SK-N-SH (cell line): ENCODE measurements at regions not wholly inside any gene's neighbourhood (a gene's known extent, or its start where the extent isn't known, plus 50 kb on each side); places are given as distances from the start of the nearest gene placed in this dataset.

Experiments used
- CTCF ChIA-PET: fragments of 300-600, 350-600 bp; formaldehyde crosslinking; extraction: SDS; loops from one replicate; lab custom pipeline; 2021; lab: Yijun Ruan, JAX
- POLR2A ChIA-PET: fragments of 350-600 bp; sonication (Branson Sonifier 250); formaldehyde crosslinking; extraction: SDS; loops from one replicate; lab custom pipeline; 2020; ENCODE audit warnings: antibody characterized with exemption, inconsistent platforms; lab: Yijun Ruan, JAX
- DNase-seq: peaks from one replicate; pipeline ENCODE4 v3.0.0; 2012
- H2AFZ ChIP-seq: fragments of 200-600 bp; sonication (generic); 2 replicates; pipeline ENCODE4 v1.8.1; 2016; ENCODE audit warnings: antibody characterized with exemption, mild to moderate bottlenecking, low read depth
- H3F3A ChIP-seq: fragments of 200-600 bp; sonication (generic); replicated peaks from 2 replicates; pipeline ENCODE3; 2016; ENCODE audit warnings: antibody characterized with exemption, mild to moderate bottlenecking; ENCODE audit not compliant: insufficient read depth
- H3K27ac ChIP-seq, 2 experiments: fragments of 200-500 bp in 1 of 2; fragments of 200-600 bp in 1 of 2; sonication (Bioruptor generic) in 1 of 2; sonication (generic), shearing (Covaris generic) in 1 of 2; 2 replicates each; pipeline versions ENCODE4 v1.5.1 to v1.6.1; 2014 to 2016; ENCODE audit warnings: low read depth in 2 of 2, inconsistent platforms in 1 of 2, low read length in 1 of 2, mild to moderate bottlenecking in 1 of 2, mixed read lengths in 1 of 2
- H3K27me3 ChIP-seq: fragments of 200-600 bp; sonication (generic), shearing (Covaris generic); 2 replicates; pipeline ENCODE4 v1.6.1; 2016; ENCODE audit warnings: mixed run types; ENCODE audit not compliant: insufficient read depth
- H3K36me3 ChIP-seq, 2 experiments: fragments of 200-500 bp in 1 of 2; fragments of 200-600 bp in 1 of 2; sonication (Bioruptor generic) in 1 of 2; sonication (generic) in 1 of 2; replicated peaks in 1 of 2; 2 replicates each; pipeline versions ENCODE3 to v1.5.1; 2014 to 2016; ENCODE audit warnings: low read length in 1 of 2, mild to moderate bottlenecking in 1 of 2; ENCODE audit not compliant: insufficient read depth in 2 of 2, control insufficient read depth in 1 of 2
- H3K4me1 ChIP-seq, 2 experiments: fragments of 200-500 bp in 1 of 2; fragments of 200-600 bp in 1 of 2; sonication (Bioruptor generic) in 1 of 2; sonication (generic), shearing (Covaris generic) in 1 of 2; 2 replicates each; pipeline versions ENCODE4 v1.5.1 to v1.6.1; 2014 to 2016; ENCODE audit warnings: low read depth in 1 of 2, low read length in 1 of 2, mixed run types in 1 of 2; ENCODE audit not compliant: insufficient read depth in 2 of 2, control insufficient read depth in 1 of 2
- H3K4me2 ChIP-seq: fragments of 200-600 bp; sonication (generic), shearing (Covaris generic); 2 replicates; pipeline ENCODE4 v1.6.1; 2017; ENCODE audit warnings: mixed run types
- H3K4me3 ChIP-seq, 2 experiments: fragments of 200-500 bp in 1 of 2; fragments of 200-600 bp in 1 of 2; sonication (Bioruptor generic) in 1 of 2; sonication (generic), shearing (Covaris generic) in 1 of 2; 2 replicates each; pipeline versions ENCODE4 v1.5.1 to v1.8.1; 2014 to 2016; ENCODE audit warnings: low read depth in 2 of 2, inconsistent platforms in 1 of 2, low read length in 1 of 2, mild to moderate bottlenecking in 1 of 2, mixed read lengths in 1 of 2, moderate library complexity in 1 of 2
- H3K79me2 ChIP-seq: fragments of 200-600 bp; sonication (generic); 2 replicates; pipeline ENCODE4 v1.8.1; 2017; ENCODE audit warnings: mild to moderate bottlenecking; ENCODE audit not compliant: insufficient read depth
- H3K9ac ChIP-seq: fragments of 200-600 bp; sonication (generic); 2 replicates; pipeline ENCODE4 v1.6.1; 2017; ENCODE audit warnings: mixed run types
- H3K9me2 ChIP-seq: fragments of 200-600 bp; sonication (generic); 2 replicates; pipeline ENCODE4 v1.6.1; 2017; ENCODE audit warnings: mixed run types
- H3K9me3 ChIP-seq: fragments of 200-600 bp; sonication (generic); 2 replicates; pipeline ENCODE4 v1.6.1; 2017; ENCODE audit warnings: mixed run types, mild to moderate bottlenecking, moderate library complexity
- H4K20me1 ChIP-seq: fragments of 200-600 bp; sonication (generic); 2 replicates; pipeline ENCODE4 v1.6.1; 2017; ENCODE audit warnings: mild to moderate bottlenecking, mixed run types; ENCODE audit not compliant: insufficient read depth
- CHD2 ChIP-seq: fragments of 150-350 bp; IDR thresholded peaks from 2 replicates; pipeline ENCODE4 v1.6.1; 2018; ENCODE audit warnings: low read length; ENCODE audit not compliant: partially characterized antibody
- ELF1 ChIP-seq: IDR thresholded peaks from 2 replicates; pipeline ENCODE4 v1.4.0; 2012
- EP300 ChIP-seq, 2 experiments: IDR thresholded peaks; 2 replicates each; pipeline versions ENCODE4 v1.4.0 to v1.6.1; 2012; ENCODE audit warnings: borderline replicate concordance in 1 of 2, low read depth in 1 of 2, low read length in 1 of 2
- EZH2phosphoT487 ChIP-seq: fragments of 200-600 bp; sonication (generic); IDR thresholded peaks from 2 replicates; pipeline ENCODE4 v1.6.1; 2017; ENCODE audit warnings: low read depth, mixed run types, mild to moderate bottlenecking, antibody characterized with exemption, moderate library complexity, borderline replicate concordance
- FOSL2 ChIP-seq: IDR thresholded peaks from 2 replicates; pipeline ENCODE4 v1.4.0; 2012; ENCODE audit warnings: low read depth, mild to moderate bottlenecking, moderate library complexity, borderline replicate concordance
- FOXJ3 ChIP-seq: sonication (generic); formaldehyde crosslinking; IDR thresholded peaks from 2 replicates; pipeline ENCODE4 v1.5.1; 2020; ENCODE audit warnings: mild to moderate bottlenecking, missing genetic modification reagents
- GABPA ChIP-seq: IDR thresholded peaks from 2 replicates; pipeline ENCODE4 v1.4.0; 2012; ENCODE audit warnings: low read depth, mild to moderate bottlenecking
- MAX ChIP-seq: IDR thresholded peaks from 2 replicates; pipeline ENCODE4 v1.4.0; 2012; ENCODE audit warnings: low read depth
- MEF2A ChIP-seq: IDR thresholded peaks from 2 replicates; pipeline ENCODE4 v1.4.0; 2012; ENCODE audit warnings: low read depth, borderline replicate concordance
- NRF1 ChIP-seq: IDR thresholded peaks from 2 replicates; pipeline ENCODE4 v1.6.1; 2012; ENCODE audit warnings: low read depth, mild to moderate bottlenecking, low read length
- POLR2AphosphoS5 ChIP-seq: IDR thresholded peaks from 2 replicates; pipeline ENCODE4 v1.6.1; 2012; ENCODE audit warnings: low read depth, low read length
- RAD21 ChIP-seq: IDR thresholded peaks from 2 replicates; pipeline ENCODE4 v1.6.1; 2012; ENCODE audit warnings: mild to moderate bottlenecking, low read length
- RCOR1 ChIP-seq: fragments of 150-350 bp; IDR thresholded peaks from 2 replicates; pipeline ENCODE4 v1.6.1; 2017; ENCODE audit warnings: antibody characterized with exemption, low read length
- REST ChIP-seq: IDR thresholded peaks from 2 replicates; pipeline ENCODE4 v1.6.1; 2012; ENCODE audit warnings: mild to moderate bottlenecking, low read depth, low read length, moderate library complexity
- RFX5 ChIP-seq: IDR thresholded peaks from 2 replicates; pipeline ENCODE4 v1.6.1; 2012; ENCODE audit warnings: mild to moderate bottlenecking, improper control_type of control experiment, low read length
- RXRA ChIP-seq: IDR thresholded peaks from 2 replicates; pipeline ENCODE4 v1.4.0; 2012; ENCODE audit warnings: low read depth, mild to moderate bottlenecking, borderline replicate concordance
- SIN3A ChIP-seq: IDR thresholded peaks from 2 replicates; pipeline ENCODE4 v1.6.1; 2012; ENCODE audit warnings: low read depth, mild to moderate bottlenecking, low read length, moderate library complexity, borderline replicate concordance
- SMC3 ChIP-seq: IDR thresholded peaks from 2 replicates; pipeline ENCODE4 v1.6.1; 2012; ENCODE audit warnings: low read depth, low read length, improper control_type of control experiment
- TAF1 ChIP-seq: IDR thresholded peaks from 2 replicates; pipeline ENCODE4 v1.6.1; 2012; ENCODE audit warnings: low read depth, mild to moderate bottlenecking, low read length, moderate library complexity, borderline replicate concordance
- WGBS: methylation state at CpG from one replicate; pipeline ENCODE4 v1.1.6; 2017; ENCODE audit warnings: low lambda C conversion rate; 5-methylcytosine and 5-hydroxymethylcytosine counted together

- Histone ChIP-seq H3K9me2 (no peaks in the 10 kb centered on the region), H3K79me2 (no peaks in the 10 kb centered on the region), H3F3A (no peaks in the 10 kb centered on the region), H3K4me2 (no peak overlapping the region), H3K4me3 (no peak overlapping the region), H3K9ac (no peak overlapping the region), H3K4me1 (peaks cover 0 to 13% of the 10 kb centered on the region in 2 experiments; a peak in 3 of 4 replicates), H2AFZ (no peak overlapping the region), H4K20me1 (no peaks in the 10 kb centered on the region), H3K27ac (peak overlapping the region in 1 of 2 experiments; percentile 76; a peak in 2 of 4 replicates), H3K9me3 (no peaks in the 10 kb centered on the region), H3K27me3 (no peaks in the 10 kb centered on the region), H3K36me3 (no peaks in the 10 kb centered on the region)
- POLR2A ChIA-PET: interaction anchor here (1.1 kb wide), 2 partner anchors 67 to 596 kb away, joined by 3 read pairs; partner anchors contain the start of gene EPM2A
- no peak for TF ChIP-seq RXRA
- TF ChIP-seq RCOR1: no peak
- TF ChIP-seq SIN3A: no peak
- TF ChIP-seq POLR2AphosphoS5: no peak
- no peak for TF ChIP-seq FOXJ3 (CRISPR knock-in tag)
- TF ChIP-seq NRF1: no peak
- no peak for TF ChIP-seq CHD2
- no peak for TF ChIP-seq REST
- no peak for TF ChIP-seq RAD21
- peak; percentile 4 for DNase-seq
- CTCF ChIA-PET: interaction anchor here (1.1 to 1.2 kb wide), 2 partner anchors 16 to 66 kb away, joined by 3 read pairs; no protein-coding TSS in a partner anchor
- whole genome bisulfite sequencing: 55% methylated on average over 7 of the region's 7 CpGs
These were observed 596.0 kb downstream of the EPM2A start for GRCh38 chr6:145139140-145139850.

GRCh38 chr6:145139895-145140294, 595.4 kb downstream of the EPM2A start:
- H3K9me2 ChIP-seq: no peaks in the 10 kb centered on the region
- DNase-seq: peak; percentile 20
- no peaks in the 10 kb centered on the region for H3F3A ChIP-seq
- no peak overlapping the region for H2AFZ ChIP-seq
- H3K27me3 ChIP-seq: no peaks in the 10 kb centered on the region
- ChIA-PET POLR2A (interaction anchor here (1.1 kb wide), 2 partner anchors 66 to 595 kb away, joined by 3 read pairs; partner anchors contain the start of gene EPM2A), CTCF (interaction anchor here (1.2 kb wide), 2 partner anchors 64 to 65 kb away, joined by 3 read pairs; no protein-coding TSS in a partner anchor)
- H3K36me3 ChIP-seq: no peaks in the 10 kb centered on the region
- H3K9me3 ChIP-seq: no peaks in the 10 kb centered on the region
- no peaks in the 10 kb centered on the region for H3K79me2 ChIP-seq
- no peak overlapping the region for H3K9ac ChIP-seq
- peaks cover 0 to 13% of the 10 kb centered on the region in 2 experiments; a peak in 3 of 4 replicates for H3K4me1 ChIP-seq
- peak overlapping the region in 1 of 2 experiments; percentile 76; a peak in 2 of 4 replicates for H3K27ac ChIP-seq
- H4K20me1 ChIP-seq: no peaks in the 10 kb centered on the region
- H3K4me3 ChIP-seq: no peak overlapping the region
- no peak overlapping the region for H3K4me2 ChIP-seq
- TF ChIP-seq GABPA (no peak), POLR2AphosphoS5 (no peak), EP300 (IDR thresholded peaks at IDR 0.05; ENCODE audit: borderline replicate concordance in 1 of 2, low read depth in 1 of 2, low read length in 1 of 2) (peak in 1 of 2 experiments; percentile 80; a peak in 2 of 4 replicates), SMC3 (no peak), TAF1 (no peak), CHD2 (peak; percentile 18), MAX (no peak), FOSL2 (no peak), MEF2A (no peak), EZH2phosphoT487 (no peak), REST (no peak), RCOR1 (peak; percentile 57; the same call in 1 of the 2 replicates), RFX5 (no peak), FOXJ3 (CRISPR knock-in tag) (no peak), ELF1 (no peak), RXRA (no peak), NRF1 (no peak)
